Body of pancreas (tissue), 4 donors: ENCODE measurements at regions not wholly inside any gene's neighbourhood (a gene's known extent, or its start where the extent isn't known, plus 50 kb on each side); places are given as distances from the start of the nearest gene placed in this dataset.

Experiments used
- POLR2A ChIP-seq, 3 donors: fragments of 450-650 bp; IDR thresholded peaks; one replicate each; pipeline ENCODE4 v1.6.1; 2016; ENCODE audit warnings: antibody characterized with exemption in 3 of 3, mild to moderate bottlenecking in 2 of 3
- TF ChIP-seq, protein P1 (sequence below), 7 experiments: fragments of 450-650 bp in 4 of 7; fragments of 200-600 bp in 3 of 7; sonication (generic) in 3 of 7; IDR thresholded peaks; one replicate each; pipeline ENCODE4 v1.5.1; 2016 to 2019; ENCODE audit warnings: antibody characterized with exemption in 7 of 7

DNA sequence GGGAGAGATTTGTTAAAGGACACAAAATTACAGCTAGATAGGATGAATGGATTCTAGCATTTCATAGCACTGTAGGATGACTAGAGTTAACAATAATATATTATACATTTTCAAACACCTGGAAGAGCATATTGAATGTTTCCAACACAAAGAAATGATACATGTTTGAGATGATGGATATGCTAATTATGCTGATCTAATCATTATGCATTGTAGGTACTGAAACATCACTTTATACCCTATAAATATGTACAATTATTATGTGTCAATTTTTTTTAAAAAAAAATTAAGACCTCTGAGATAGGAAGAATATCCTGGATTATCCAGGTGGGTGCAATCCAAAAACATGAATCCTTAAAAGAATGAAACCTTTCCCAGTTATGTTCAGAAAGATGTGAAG, 100.3 kb upstream of the CPNE8 start:
- no peak for TF ChIP-seq POLR2A (IDR thresholded peaks at IDR 0.05)
- TF ChIP-seq, protein P1, sequence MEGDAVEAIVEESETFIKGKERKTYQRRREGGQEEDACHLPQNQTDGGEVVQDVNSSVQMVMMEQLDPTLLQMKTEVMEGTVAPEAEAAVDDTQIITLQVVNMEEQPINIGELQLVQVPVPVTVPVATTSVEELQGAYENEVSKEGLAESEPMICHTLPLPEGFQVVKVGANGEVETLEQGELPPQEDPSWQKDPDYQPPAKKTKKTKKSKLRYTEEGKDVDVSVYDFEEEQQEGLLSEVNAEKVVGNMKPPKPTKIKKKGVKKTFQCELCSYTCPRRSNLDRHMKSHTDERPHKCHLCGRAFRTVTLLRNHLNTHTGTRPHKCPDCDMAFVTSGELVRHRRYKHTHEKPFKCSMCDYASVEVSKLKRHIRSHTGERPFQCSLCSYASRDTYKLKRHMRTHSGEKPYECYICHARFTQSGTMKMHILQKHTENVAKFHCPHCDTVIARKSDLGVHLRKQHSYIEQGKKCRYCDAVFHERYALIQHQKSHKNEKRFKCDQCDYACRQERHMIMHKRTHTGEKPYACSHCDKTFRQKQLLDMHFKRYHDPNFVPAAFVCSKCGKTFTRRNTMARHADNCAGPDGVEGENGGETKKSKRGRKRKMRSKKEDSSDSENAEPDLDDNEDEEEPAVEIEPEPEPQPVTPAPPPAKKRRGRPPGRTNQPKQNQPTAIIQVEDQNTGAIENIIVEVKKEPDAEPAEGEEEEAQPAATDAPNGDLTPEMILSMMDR (IDR thresholded peaks at IDR 0.05): no peak
